ENCODE measurements at regions not wholly inside any gene's neighbourhood (a gene's known extent, or its start where the extent isn't known, plus 50 kb on each side); places are given as distances from the start of the nearest gene placed in this dataset.

DNA sequence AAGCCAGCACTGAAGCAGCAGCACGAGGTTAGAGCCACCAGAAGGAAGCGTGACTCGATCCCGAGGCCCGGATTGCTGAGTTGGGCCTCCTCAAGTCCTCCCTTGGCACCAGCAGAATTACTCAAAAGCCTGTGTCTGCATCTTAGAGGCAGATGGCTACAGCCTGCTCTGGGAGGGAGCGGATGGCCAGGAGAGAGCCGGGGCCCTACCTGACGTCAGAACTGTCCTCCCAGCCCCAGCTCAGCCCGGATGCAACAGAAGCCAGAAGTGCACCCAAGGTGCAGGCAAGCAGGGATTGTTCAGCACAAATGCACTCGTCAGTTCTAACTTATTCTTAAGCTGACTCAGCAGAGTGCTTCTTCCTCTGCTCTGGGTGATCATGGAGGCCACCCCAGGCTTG lies 155.5 kb upstream of the RPS6KA2 start:
- no peak overlapping the region for H3K27ac ChIP-seq (ENCODE audit: extremely low read depth, low read depth, low read length)
- TF ChIP-seq, protein P1, sequence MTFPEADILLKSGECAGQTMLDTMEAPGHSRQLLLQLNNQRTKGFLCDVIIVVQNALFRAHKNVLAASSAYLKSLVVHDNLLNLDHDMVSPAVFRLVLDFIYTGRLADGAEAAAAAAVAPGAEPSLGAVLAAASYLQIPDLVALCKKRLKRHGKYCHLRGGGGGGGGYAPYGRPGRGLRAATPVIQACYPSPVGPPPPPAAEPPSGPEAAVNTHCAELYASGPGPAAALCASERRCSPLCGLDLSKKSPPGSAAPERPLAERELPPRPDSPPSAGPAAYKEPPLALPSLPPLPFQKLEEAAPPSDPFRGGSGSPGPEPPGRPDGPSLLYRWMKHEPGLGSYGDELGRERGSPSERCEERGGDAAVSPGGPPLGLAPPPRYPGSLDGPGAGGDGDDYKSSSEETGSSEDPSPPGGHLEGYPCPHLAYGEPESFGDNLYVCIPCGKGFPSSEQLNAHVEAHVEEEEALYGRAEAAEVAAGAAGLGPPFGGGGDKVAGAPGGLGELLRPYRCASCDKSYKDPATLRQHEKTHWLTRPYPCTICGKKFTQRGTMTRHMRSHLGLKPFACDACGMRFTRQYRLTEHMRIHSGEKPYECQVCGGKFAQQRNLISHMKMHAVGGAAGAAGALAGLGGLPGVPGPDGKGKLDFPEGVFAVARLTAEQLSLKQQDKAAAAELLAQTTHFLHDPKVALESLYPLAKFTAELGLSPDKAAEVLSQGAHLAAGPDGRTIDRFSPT (tag by site-specific recombination; IDR thresholded peaks at IDR 0.05): no peak
- TF ChIP-seq ZNF707 (tag by site-specific recombination; IDR thresholded peaks at IDR 0.05) (no peak), ZNF433 (tag by site-specific recombination; IDR thresholded peaks at IDR 0.05; ENCODE audit: low read depth) (no peak), ZBTB8A (tag by site-specific recombination; IDR thresholded peaks at IDR 0.05) (no peak), ZNF610 (tag by site-specific recombination; IDR thresholded peaks at IDR 0.05; ENCODE audit: borderline replicate concordance) (no peak), ZNF19 (tag by site-specific recombination; IDR thresholded peaks at IDR 0.05; ENCODE audit: low read depth) (no peak), ZNF302 (tag by site-specific recombination; IDR thresholded peaks at IDR 0.05; ENCODE audit: low read depth) (no peak), SP7 (tag by site-specific recombination; IDR thresholded peaks at IDR 0.05) (no peak), ZNF658 (tag by site-specific recombination; IDR thresholded peaks at IDR 0.05) (no peak), ZNF324 (tag by site-specific recombination; IDR thresholded peaks at IDR 0.05) (no peak), ZNF221 (tag by site-specific recombination; IDR thresholded peaks at IDR 0.05; ENCODE audit: borderline replicate concordance) (no peak)
- TF ChIP-seq, protein P2, sequence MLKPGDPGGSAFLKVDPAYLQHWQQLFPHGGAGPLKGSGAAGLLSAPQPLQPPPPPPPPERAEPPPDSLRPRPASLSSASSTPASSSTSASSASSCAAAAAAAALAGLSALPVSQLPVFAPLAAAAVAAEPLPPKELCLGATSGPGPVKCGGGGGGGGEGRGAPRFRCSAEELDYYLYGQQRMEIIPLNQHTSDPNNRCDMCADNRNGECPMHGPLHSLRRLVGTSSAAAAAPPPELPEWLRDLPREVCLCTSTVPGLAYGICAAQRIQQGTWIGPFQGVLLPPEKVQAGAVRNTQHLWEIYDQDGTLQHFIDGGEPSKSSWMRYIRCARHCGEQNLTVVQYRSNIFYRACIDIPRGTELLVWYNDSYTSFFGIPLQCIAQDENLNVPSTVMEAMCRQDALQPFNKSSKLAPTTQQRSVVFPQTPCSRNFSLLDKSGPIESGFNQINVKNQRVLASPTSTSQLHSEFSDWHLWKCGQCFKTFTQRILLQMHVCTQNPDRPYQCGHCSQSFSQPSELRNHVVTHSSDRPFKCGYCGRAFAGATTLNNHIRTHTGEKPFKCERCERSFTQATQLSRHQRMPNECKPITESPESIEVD (tag by site-specific recombination; IDR thresholded peaks at IDR 0.05): no peak
- ChIA-PET CTCF (interaction anchor here (0.8 to 1.4 kb wide), 5 partner anchors 8 to 359 kb away, joined by 3 to 6 read pairs (median 3); no protein-coding TSS in a partner anchor), POLR2A (no interaction called here)
- H3K4me1 ChIP-seq (ENCODE audit: control insufficient read depth, insufficient read depth, low read length): no peaks in the 10 kb centered on the region
- no peaks in the 10 kb centered on the region for H3K36me3 ChIP-seq (ENCODE audit: control insufficient read depth in 2 of 2, insufficient read depth in 1 of 2, low read length in 2 of 2)
- H3K4me3 ChIP-seq (ENCODE audit: low read depth, low read length): no peak overlapping the region
- no peaks in the 10 kb centered on the region for H3K9me3 ChIP-seq (ENCODE audit: control insufficient read depth, insufficient read depth, low read depth, low read length)

DNA sequence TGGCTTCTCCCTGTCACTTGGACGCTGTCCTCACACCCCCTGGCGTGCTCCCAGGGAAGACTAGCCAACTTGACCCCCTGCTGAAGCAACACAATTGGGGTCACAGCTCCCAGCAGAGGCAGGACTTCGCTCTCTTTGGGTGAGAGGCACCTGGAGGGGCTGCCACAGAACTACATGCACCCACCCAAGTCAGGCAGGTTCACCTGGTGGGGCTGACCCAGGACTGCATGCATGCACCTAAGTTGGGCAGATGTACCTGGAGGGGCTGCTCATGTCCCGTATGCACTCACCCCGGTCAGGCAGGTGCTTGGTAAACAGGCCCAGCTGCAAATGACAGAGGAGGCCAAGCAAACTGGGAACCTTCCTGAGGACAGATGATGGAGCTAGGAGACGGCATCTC lies 154.3 kb upstream of the RPS6KA2 start:
- H3K27ac ChIP-seq (ENCODE audit: extremely low read depth, low read depth, low read length): no peak overlapping the region
- H3K36me3 ChIP-seq (ENCODE audit: control insufficient read depth in 2 of 2, insufficient read depth in 1 of 2, low read length in 2 of 2): no peaks in the 10 kb centered on the region
- H3K9me3 ChIP-seq (ENCODE audit: control insufficient read depth, insufficient read depth, low read depth, low read length): no peaks in the 10 kb centered on the region
- TF ChIP-seq GFI1B (tag by site-specific recombination; IDR thresholded peaks at IDR 0.05): no peak
- no peak for TF ChIP-seq ZNF660 (tag by site-specific recombination; IDR thresholded peaks at IDR 0.05)
- no peak for TF ChIP-seq ZNF544 (tag by site-specific recombination; IDR thresholded peaks at IDR 0.05)
- TF ChIP-seq ZNF423 (tag by site-specific recombination; IDR thresholded peaks at IDR 0.05): no peak
- no peak for TF ChIP-seq ZNF202 (tag by site-specific recombination; IDR thresholded peaks at IDR 0.05; ENCODE audit: borderline replicate concordance)
- no peak for TF ChIP-seq KLF8 (tag by site-specific recombination; IDR thresholded peaks at IDR 0.05)
- TF ChIP-seq, protein P3, sequence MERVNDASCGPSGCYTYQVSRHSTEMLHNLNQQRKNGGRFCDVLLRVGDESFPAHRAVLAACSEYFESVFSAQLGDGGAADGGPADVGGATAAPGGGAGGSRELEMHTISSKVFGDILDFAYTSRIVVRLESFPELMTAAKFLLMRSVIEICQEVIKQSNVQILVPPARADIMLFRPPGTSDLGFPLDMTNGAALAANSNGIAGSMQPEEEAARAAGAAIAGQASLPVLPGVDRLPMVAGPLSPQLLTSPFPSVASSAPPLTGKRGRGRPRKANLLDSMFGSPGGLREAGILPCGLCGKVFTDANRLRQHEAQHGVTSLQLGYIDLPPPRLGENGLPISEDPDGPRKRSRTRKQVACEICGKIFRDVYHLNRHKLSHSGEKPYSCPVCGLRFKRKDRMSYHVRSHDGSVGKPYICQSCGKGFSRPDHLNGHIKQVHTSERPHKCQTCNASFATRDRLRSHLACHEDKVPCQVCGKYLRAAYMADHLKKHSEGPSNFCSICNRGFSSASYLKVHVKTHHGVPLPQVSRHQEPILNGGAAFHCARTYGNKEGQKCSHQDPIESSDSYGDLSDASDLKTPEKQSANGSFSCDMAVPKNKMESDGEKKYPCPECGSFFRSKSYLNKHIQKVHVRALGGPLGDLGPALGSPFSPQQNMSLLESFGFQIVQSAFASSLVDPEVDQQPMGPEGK (tag by site-specific recombination; IDR thresholded peaks at IDR 0.05): no peak
- TF ChIP-seq, protein P4, sequence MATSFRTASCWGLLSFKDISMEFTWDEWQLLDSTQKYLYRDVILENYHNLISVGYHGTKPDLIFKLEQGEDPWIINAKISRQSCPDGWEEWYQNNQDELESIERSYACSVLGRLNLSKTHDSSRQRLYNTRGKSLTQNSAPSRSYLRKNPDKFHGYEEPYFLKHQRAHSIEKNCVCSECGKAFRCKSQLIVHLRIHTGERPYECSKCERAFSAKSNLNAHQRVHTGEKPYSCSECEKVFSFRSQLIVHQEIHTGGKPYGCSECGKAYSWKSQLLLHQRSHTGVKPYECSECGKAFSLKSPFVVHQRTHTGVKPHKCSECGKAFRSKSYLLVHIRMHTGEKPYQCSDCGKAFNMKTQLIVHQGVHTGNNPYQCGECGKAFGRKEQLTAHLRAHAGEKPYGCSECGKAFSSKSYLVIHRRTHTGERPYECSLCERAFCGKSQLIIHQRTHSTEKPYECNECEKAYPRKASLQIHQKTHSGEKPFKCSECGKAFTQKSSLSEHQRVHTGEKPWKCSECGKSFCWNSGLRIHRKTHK (tag by site-specific recombination; IDR thresholded peaks at IDR 0.05): no peak
- TF ChIP-seq, protein P5, sequence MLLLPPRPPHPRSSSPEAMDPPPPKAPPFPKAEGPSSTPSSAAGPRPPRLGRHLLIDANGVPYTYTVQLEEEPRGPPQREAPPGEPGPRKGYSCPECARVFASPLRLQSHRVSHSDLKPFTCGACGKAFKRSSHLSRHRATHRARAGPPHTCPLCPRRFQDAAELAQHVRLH (tag by site-specific recombination; IDR thresholded peaks at IDR 0.05): no peak
- TF ChIP-seq SCRT1 (tag by site-specific recombination; IDR thresholded peaks at IDR 0.05; ENCODE audit: borderline replicate concordance): no peak
- CTCF ChIA-PET: interaction anchor here (0.6 to 1.6 kb wide), 5 partner anchors 70 to 360 kb away, joined by 3 to 4 read pairs (median 4); no protein-coding TSS in a partner anchor
- POLR2A ChIA-PET: interaction anchor here (0.6 kb wide), 1 partner anchor 167 kb away, joined by 3 read pairs; no protein-coding TSS in a partner anchor
- H3K4me1 ChIP-seq (ENCODE audit: control insufficient read depth, insufficient read depth, low read length): no peaks in the 10 kb centered on the region
- H3K4me3 ChIP-seq (ENCODE audit: low read depth, low read length): no peak overlapping the region

Data from HEK293 (cell line).